Right lobe of liver (tissue), 4 donors: ENCODE measurements at regions not wholly inside any gene's neighbourhood (a gene's known extent, or its start where the extent isn't known, plus 50 kb on each side); places are given as distances from the start of the nearest gene placed in this dataset.

Experiments used
- POLR2A ChIP-seq: fragments of 450-650 bp; IDR thresholded peaks from one replicate; pipeline ENCODE4 v1.6.1; 2017; ENCODE audit warnings: antibody characterized with exemption, mild to moderate bottlenecking
- TF ChIP-seq, protein P1 (sequence below), 4 donors: fragments of 200-600 bp in 3 of 4; fragments of 450-650 bp in 1 of 4; IDR thresholded peaks; one replicate each; pipeline versions ENCODE4 v1.5.1 to v1.8.0; 2016 to 2022; ENCODE audit warnings: antibody characterized with exemption in 4 of 4, mild to moderate bottlenecking in 2 of 4
- donor health status: DM: no; HTN: no; CAD: no.
- donor health status: DM: no; HTN: no; CAD: no.
- donor health status: DM: no; HTN: yes; CAD: no.

DNA sequence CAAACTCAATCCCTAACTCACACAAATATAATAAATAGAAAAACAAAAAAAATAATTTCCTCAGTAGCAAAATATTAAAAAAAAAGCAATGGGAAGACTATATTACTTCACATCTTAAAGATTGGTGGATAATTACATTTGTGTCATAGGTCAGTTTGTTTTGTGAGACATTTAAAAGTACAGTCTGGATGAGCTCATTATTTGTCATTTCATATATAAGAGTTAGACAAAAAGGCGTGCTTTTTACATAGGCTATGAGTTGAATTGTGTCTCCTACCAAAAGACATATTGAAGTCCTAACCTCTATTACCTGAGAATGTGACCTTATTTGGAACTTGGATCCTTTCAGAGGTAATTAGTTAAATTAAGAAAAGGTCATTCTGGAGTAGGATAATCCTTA is 710.1 kb upstream of the CBLB start:
- no peak for TF ChIP-seq POLR2A
- TF ChIP-seq, protein P1, sequence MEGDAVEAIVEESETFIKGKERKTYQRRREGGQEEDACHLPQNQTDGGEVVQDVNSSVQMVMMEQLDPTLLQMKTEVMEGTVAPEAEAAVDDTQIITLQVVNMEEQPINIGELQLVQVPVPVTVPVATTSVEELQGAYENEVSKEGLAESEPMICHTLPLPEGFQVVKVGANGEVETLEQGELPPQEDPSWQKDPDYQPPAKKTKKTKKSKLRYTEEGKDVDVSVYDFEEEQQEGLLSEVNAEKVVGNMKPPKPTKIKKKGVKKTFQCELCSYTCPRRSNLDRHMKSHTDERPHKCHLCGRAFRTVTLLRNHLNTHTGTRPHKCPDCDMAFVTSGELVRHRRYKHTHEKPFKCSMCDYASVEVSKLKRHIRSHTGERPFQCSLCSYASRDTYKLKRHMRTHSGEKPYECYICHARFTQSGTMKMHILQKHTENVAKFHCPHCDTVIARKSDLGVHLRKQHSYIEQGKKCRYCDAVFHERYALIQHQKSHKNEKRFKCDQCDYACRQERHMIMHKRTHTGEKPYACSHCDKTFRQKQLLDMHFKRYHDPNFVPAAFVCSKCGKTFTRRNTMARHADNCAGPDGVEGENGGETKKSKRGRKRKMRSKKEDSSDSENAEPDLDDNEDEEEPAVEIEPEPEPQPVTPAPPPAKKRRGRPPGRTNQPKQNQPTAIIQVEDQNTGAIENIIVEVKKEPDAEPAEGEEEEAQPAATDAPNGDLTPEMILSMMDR (IDR thresholded peaks at IDR 0.05): no peak
